ENCODE measurements at regions not wholly inside any gene's neighbourhood (a gene's known extent, or its start where the extent isn't known, plus 50 kb on each side); places are given as distances from the start of the nearest gene placed in this dataset.

DNA sequence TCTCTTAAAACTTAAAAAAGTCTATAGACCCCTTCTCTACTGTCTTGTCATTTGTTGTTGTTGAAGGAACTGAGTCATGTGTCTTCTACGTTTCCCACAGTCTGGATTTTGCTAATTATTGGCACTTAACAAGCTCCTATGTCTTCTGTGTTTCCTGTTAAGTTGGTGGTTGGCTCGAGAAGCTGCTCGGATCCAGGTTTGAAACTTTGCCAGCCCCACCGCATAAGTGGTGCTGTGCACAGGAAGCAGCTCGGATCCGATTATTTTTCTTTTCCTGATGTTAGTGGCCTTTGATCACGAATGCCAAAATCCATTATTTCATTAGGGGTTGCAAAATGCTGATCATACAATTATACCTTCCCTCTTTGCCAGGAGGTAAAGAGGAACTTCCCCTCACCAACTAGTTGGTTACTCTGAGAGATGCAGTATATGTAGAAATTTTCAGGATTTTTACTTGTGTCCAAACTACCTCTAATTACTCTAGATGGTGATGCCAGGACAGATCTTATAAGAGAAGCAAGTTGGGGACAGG is 186.5 kb downstream of the NSG2 start (continued):
- TF ChIP-seq, protein P1, sequence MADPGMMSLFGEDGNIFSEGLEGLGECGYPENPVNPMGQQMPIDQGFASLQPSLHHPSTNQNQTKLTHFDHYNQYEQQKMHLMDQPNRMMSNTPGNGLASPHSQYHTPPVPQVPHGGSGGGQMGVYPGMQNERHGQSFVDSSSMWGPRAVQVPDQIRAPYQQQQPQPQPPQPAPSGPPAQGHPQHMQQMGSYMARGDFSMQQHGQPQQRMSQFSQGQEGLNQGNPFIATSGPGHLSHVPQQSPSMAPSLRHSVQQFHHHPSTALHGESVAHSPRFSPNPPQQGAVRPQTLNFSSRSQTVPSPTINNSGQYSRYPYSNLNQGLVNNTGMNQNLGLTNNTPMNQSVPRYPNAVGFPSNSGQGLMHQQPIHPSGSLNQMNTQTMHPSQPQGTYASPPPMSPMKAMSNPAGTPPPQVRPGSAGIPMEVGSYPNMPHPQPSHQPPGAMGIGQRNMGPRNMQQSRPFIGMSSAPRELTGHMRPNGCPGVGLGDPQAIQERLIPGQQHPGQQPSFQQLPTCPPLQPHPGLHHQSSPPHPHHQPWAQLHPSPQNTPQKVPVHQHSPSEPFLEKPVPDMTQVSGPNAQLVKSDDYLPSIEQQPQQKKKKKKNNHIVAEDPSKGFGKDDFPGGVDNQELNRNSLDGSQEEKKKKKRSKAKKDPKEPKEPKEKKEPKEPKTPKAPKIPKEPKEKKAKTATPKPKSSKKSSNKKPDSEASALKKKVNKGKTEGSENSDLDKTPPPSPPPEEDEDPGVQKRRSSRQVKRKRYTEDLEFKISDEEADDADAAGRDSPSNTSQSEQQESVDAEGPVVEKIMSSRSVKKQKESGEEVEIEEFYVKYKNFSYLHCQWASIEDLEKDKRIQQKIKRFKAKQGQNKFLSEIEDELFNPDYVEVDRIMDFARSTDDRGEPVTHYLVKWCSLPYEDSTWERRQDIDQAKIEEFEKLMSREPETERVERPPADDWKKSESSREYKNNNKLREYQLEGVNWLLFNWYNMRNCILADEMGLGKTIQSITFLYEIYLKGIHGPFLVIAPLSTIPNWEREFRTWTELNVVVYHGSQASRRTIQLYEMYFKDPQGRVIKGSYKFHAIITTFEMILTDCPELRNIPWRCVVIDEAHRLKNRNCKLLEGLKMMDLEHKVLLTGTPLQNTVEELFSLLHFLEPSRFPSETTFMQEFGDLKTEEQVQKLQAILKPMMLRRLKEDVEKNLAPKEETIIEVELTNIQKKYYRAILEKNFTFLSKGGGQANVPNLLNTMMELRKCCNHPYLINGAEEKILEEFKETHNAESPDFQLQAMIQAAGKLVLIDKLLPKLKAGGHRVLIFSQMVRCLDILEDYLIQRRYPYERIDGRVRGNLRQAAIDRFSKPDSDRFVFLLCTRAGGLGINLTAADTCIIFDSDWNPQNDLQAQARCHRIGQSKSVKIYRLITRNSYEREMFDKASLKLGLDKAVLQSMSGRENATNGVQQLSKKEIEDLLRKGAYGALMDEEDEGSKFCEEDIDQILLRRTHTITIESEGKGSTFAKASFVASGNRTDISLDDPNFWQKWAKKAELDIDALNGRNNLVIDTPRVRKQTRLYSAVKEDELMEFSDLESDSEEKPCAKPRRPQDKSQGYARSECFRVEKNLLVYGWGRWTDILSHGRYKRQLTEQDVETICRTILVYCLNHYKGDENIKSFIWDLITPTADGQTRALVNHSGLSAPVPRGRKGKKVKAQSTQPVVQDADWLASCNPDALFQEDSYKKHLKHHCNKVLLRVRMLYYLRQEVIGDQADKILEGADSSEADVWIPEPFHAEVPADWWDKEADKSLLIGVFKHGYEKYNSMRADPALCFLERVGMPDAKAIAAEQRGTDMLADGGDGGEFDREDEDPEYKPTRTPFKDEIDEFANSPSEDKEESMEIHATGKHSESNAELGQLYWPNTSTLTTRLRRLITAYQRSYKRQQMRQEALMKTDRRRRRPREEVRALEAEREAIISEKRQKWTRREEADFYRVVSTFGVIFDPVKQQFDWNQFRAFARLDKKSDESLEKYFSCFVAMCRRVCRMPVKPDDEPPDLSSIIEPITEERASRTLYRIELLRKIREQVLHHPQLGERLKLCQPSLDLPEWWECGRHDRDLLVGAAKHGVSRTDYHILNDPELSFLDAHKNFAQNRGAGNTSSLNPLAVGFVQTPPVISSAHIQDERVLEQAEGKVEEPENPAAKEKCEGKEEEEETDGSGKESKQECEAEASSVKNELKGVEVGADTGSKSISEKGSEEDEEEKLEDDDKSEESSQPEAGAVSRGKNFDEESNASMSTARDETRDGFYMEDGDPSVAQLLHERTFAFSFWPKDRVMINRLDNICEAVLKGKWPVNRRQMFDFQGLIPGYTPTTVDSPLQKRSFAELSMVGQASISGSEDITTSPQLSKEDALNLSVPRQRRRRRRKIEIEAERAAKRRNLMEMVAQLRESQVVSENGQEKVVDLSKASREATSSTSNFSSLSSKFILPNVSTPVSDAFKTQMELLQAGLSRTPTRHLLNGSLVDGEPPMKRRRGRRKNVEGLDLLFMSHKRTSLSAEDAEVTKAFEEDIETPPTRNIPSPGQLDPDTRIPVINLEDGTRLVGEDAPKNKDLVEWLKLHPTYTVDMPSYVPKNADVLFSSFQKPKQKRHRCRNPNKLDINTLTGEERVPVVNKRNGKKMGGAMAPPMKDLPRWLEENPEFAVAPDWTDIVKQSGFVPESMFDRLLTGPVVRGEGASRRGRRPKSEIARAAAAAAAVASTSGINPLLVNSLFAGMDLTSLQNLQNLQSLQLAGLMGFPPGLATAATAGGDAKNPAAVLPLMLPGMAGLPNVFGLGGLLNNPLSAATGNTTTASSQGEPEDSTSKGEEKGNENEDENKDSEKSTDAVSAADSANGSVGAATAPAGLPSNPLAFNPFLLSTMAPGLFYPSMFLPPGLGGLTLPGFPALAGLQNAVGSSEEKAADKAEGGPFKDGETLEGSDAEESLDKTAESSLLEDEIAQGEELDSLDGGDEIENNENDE (IDR thresholded peaks at IDR 0.05; ENCODE audit: insufficient replicate concordance, low read length) = no peak
- TF ChIP-seq KDM4A (IDR thresholded peaks at IDR 0.05; ENCODE audit: low read depth, low read length, severe bottlenecking) = no peak
- no peak for TF ChIP-seq YY1 (IDR thresholded peaks at IDR 0.05; ENCODE audit: low read depth, low read length)
- TF ChIP-seq, protein P2, sequence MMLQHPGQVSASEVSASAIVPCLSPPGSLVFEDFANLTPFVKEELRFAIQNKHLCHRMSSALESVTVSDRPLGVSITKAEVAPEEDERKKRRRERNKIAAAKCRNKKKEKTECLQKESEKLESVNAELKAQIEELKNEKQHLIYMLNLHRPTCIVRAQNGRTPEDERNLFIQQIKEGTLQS (IDR thresholded peaks at IDR 0.05; ENCODE audit: insufficient read depth, low read depth, low read length) = no peak
- no peak for TF ChIP-seq POLR2A (IDR thresholded peaks at IDR 0.05; ENCODE audit: control extremely low read depth in 1 of 2, low read depth in 2 of 2, low read length in 2 of 2)
- TF ChIP-seq KDM5A (IDR thresholded peaks at IDR 0.05; ENCODE audit: low read length) = no peak
